NCI-H774 (cell line): ENCODE measurements at regions not wholly inside any gene's neighbourhood (a gene's known extent, or its start where the extent isn't known, plus 50 kb on each side); places are given as distances from the start of the nearest gene placed in this dataset.
A peak's percentile ranks its signal among the peaks of the same experiment; 100 is the strongest.
"Not testable (repeated sequence)": the region's sequence is repeated elsewhere in the genome, so short reads cannot be mapped to it uniquely, and the experiment has no call there.

Experiments
- DNase-seq: peaks from one replicate; lab custom pipeline; 2025; lab: John Stamatoyannopoulos, UW

DNA sequence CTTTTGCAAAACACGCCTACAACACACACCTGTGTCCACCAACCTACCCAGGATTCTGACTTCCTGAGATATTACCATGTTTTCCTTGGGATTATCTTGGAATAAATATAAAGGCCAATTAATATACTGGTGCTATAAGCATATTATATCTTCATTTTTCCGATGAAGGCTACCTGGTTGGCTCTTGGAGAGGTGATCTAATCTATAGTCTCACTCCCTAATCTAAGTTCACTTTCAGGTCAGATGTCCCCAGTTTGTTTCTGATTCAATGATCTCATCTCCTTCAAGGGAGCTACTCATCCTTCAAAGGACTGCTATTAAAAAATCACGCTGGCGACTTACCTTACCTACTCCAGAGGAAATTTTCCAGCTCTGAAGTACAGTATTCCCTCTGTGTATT lies 517.5 kb downstream of the KLF5 start:
- no peak for DNase-seq

DNA sequence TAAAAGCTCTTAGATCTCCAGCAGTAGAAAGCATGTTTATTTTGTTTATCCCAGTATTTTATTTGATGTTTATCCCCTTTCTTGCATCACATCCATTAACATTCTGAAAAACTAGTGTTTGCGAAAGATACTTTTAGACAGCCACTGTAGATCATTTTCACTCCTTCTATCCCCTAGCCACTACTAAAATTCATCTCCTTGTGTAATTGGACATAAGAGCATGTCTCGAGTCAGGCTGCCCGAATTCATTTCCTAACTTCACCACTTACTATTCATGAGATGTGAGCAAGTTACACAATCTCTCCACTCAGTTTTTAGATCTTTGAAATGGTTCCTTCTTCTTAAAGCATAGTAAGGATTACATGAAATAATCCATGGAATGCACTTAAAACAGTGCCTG lies 514.0 kb downstream of the KLF5 start:
- DNase-seq = no peak

DNA sequence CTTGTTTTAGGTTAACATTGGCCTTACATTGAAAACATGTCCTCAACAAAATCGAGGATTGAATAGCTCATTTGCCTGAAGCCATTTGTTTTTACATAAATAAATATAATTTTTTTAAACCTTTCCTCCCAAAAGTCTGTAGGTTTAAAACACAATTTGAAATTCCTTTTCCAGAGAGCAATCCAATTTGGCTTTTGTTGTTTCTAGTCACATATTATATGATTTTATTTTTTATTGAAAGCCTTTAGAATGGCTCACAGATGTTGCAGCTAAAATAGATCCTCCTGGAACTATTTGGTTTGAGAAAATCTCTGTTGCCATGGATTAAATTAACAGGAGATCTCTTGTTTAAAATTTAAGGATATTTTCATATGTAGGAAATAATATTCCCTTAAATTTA lies 512.6 kb downstream of the KLF5 start:
- no peak for DNase-seq

DNA sequence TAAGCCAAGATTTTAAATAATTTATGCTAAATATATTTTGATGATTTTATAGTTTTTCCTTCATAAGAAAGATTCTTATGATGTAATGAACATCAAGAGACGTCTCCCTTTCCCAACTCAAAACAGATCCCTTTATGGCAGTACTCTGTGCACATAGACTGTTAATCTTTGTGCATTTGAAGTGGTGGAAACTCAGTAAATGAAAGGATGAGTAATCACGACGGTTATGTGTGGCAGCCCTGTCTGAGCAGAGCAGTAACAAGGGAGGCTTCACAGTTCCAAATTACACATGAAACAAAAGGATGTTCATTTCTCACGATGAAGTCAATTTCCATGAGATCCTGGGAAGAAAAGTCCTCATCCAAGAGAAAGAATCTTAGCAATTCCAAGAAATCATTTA lies 498.1 kb downstream of the KLF5 start:
- DNase-seq = no peak

DNA sequence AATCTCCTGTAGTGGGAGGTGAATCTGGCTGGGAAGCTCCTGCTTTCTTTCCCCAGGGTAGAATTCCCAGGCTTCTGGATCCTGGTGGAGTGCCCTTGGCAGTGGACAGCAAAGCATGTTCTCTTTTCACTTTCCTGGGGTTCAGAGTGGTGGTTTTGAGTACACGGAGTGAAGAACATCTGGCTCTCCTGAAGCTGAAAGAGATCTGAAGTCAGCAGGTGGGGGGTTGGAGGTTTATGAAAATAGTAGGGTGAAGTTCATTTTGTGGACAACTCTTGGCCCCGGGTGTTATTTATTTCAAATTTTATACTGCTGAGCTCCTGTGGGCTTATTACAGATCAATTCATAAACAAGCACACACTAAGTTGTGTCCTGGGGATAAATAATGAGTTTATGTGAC lies 497.3 kb downstream of the KLF5 start:
- no peak for DNase-seq

DNA sequence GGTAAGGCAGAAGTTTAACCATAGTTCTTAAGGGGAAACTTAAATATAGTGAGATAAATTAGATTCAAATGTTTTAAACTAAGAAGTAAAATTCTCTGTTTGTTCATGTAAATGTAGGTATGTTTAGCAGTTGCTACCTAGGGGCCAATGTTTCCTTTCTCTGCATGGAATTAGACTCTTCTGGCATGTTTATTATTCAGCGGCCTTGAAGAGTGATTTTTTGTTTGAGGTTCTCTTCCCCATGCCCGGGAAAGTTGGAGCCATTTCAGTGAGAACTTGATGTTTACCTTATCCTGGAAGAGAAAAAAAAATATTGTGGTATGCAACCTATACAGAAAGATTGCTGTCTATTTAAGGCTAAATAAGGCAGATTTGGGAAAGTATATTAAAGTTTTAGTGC lies 492.9 kb downstream of the KLF5 start:
- no peak for DNase-seq

DNA sequence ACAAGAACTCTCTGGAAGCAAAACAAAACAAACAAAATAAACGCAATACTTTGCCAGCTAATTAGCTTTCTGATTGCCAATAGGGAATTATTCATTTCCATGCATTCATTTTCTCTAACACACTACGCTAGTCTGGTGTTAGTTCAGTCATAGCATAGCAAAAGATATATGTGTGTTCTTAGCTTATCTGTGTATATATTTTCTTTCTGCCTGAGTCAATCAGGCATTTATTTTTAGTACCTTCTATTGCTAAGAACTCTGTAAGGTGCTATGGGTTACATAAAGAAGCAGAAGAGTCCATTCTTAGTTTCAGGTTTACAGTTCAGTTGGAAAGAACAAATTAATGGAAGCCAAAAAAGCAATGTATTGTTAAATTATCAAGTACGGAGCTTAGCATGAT lies 490.9 kb downstream of the KLF5 start:
- DNase-seq = no peak

DNA sequence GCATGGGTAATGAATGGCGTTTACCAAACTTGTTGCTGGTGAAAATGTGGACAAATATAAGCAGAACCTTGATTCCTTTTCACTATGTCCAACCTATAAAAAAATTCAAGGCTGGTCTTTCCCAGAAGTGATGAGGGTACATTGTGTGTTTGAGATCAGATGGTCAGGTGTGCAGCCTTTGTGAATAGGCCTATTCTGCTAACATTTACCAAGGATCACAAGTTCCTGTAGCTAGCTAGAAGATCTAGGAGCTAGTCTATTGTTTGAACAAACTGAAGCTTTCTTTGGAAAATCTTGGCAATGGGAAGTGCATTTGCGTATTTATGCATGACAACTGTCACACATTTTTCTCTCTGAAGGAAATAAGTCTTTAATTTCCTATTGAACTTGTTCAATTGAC lies 489.6 kb downstream of the KLF5 start:
- DNase-seq = no peak

DNA sequence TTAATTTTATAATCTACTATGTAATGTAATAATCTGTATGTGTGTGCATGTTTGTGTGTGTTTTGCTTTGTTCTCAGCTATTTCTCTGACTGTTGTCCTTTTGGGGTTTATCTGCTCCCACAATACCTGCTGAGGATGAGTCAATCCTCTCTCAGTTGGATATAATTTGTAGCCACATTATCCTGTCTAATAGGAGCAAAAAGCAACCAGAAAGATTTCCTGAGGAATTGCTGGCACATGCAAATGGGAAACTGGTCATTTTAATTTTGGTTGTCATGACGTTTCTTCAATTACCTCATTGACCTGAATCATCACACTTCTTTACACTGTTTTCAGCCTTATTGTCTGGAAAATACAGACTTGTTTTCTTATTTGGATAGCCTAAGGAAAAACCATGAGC lies 488.4 kb downstream of the KLF5 start:
- no peak for DNase-seq

DNA sequence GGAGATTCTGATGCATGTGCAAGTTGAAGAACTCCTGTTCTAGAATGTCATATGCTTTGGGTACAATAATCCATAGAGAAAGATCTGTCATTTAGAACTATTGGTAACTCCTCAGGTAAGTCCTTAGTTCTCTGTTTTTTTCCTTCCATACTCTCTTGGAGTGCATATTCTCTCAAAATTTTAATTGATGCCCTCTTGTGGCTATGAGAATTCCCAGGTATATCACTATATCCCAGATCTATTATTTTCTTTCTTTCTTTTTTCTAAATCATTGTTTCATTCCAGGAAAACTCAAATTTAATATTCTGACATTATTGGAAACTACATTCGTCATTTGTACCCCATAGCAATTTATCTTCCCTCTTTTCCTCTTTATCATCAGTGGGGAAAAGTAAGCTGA lies 485.4 kb downstream of the KLF5 start:
- no peak for DNase-seq

DNA sequence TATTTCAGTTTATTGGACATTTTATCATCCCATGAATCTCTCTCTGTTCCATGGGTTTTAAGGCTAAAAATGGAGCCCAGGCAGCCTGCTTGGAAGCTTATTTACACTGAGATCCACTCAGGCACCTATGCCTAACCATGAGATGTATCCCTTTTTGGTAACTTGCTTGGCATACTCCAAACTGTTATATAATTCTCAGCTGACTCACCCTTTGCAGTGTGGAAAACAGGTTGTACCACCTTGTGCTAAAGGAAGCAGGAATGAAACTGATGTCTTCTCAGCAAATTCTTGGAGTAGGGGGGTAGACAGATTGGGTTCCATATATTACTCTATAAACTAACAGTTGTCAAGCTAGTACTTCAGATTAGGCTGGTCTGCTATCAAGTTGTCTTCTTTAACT lies 483.6 kb downstream of the KLF5 start:
- no peak for DNase-seq

DNA sequence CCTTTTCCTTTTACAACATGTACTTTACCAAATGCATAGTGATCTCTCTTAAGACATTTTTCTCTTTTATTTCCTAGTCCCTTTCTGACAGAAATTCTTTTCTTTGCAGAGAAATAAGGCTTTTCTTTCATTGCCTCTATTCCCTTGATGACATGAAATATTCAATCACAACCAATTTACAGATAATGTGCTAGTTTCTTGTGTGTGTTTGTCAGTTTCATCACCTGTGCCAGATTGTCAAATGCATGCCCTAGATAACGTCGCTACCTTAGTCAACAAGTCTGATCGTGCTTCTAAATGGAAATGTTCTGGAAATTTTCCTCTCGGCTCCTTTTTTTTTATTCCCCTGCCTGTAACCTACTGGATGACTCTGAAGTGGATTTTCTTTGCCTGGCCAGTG lies 478.1 kb downstream of the KLF5 start:
- DNase-seq = no peak

DNA sequence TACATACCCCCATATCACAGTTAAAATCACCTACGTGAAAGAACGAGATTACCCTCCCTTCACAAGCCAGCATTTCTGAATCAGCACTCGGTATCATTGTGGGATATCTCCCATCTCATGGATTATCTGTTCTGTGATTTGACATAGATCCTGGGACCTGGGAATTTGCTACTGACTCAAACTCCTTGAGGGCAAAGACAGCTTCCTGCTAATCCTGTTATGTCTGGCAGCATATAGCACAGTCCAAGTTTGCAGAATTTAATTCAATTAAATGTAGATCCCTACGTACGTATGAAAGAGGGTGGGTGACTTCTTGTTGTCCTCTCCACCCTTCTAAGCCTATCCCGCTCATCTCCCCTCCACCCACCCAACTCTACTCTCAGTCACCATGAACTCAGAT lies 476.5 kb downstream of the KLF5 start:
- DNase-seq = no peak

DNA sequence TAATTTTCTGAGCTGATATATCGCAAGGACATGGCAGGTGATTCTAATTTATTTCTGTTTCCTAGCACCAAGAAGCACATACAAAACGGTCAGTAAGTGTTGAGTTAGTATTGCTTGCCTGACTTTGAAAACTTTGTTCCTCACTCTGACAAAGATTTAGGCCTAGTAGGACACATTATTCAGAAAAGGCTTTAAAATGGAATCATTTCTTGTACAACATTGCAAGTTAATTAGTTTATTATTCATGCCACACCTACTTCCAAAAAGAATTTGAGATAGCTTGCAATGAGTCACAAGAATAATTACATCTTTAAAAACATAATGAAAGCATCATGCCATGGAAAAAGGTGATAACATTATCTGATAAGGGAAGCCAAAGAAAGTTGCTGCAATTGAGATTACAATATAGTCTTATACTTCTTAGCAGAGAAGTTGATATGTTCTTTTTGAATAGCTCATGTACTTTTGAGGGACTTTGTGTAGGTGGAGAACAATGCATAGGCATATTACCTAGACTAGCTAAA lies 474.2 kb downstream of the KLF5 start:
- DNase-seq = no peak

DNA sequence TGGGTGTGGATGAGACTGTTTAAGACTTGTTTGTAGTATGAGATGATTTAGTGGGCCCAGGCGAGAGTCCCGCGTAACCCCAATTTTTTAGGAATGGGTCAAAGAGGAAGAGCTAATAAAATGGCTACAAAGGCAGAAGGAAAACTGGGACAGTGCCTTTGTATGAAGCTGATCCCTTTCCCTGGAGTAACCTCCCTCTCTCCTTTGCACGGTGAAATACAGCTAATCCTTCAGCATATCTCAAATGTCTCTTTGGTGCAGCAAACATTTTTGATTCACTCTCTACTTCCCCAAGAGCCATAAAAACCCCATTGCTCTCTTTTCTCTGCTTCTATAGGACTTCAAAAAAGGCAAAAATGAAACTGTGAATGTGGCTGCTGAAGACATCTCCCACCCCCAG lies 473.8 kb downstream of the KLF5 start:
- no peak for DNase-seq

DNA sequence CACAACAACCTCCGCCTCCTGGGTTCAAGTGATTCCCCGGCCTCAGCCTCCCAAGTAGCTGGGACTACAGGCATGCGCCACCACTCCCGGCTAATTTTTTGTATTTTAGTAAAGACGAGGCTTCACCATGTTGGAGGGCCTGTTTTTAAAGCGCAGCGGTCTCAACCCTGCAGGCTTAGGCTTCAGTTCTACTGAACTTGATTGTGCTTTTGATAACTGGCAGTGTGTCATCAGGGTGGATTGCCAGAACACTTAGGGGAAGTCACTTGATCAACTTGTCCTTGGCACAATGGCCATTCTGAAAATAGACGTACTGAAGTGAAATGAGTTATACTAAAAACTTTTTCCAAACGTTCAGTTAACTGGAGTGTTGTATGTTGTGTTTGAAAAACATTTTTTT lies 472.2 kb downstream of the KLF5 start:
- no peak for DNase-seq

DNA sequence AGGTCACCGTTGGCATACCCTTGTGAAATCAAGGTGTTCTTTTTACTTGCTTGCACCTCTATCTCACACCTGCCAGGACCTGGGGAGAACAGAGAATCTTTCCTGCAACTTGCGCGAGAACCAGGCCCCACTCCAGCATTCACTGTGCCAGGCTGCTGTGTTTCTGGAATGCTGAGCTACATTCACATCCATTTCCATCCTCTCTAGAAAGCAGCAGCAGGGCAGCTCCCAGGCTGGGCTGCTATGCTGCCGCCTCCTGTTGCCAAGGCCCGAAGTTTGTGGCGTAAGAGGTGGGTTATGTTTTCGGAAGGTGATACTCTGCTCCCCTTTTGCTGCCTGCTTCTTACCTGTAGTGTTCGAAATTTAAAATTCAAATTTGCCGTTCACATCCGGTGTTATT lies 464.1 kb downstream of the KLF5 start:
- DNase-seq = no peak

DNA sequence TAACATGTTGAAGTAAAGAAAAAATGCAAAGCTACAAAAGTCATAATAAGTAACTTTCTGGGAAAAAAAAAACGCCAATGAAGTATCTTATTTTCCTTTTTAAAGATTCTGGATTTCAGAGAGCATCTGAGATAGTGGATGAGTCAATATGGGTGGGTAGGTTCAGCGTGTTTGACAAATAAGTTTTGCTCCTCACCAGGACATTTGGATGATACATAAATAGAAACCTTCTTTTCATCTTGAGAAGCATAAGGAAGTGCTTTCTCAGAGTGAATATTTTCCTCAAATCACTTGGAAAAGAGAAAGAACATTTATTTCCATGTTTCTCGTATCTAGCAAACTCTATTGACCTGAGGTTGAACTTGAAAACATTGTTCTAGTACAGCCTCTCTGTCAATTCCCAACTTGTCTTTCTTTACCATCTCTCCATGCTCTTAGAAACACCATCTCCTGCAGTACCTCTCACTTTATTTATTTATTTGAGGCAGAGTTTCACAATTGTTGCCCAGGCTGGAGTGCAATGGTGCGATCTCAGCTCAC lies 463.2 kb downstream of the KLF5 start:
- no peak for DNase-seq

DNA sequence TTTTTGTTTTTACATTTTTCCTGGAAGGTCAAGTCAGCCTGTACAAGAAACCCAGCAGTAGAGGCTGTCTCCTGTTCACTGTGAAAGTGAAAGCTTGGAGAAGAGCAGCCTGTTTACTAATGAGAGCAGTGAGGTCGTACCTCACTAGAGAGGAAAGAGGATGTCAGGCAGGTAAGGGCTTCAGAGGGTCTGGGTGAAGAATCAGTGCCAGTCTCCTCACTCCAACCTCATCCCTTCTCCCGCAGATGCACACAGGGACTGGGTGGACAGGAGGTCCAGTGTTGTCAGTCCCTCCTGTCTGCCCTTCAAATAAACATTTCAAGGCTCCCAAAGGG lies 462.5 kb downstream of the KLF5 start:
- DNase-seq = no peak

DNA sequence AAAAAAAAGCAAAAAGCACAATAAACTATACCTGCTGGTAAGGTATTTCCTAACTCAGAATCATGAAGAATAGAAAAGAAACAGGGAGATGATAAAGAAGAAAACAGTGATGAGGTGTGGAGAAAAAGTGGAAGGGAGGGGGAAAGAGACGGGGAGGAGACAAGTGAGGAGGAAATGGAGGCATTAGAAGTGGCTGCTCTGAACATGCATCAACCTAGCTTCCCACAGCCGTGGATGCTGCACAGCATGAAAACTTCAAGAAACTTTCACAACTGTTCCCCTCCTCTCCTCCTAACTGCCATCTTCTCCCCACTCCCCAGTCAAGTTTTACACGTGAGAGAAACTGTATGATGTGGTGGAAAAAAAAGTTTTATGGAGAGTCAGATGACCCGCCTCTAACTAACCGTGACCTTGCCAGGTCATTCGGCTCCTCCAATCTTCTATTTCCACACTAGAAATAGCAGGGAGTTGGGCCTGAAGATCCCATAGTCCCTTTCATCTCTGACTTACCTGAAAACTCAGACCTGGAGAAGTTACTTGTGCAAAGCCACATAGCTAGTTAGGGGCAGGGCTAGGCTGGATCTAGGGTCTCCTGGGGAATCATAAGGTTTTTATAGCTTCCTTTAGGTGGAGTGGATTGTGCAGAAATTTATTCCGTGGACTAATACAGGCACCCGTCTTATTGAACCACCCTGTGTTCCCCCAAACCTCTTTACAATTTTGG lies 461.9 kb downstream of the KLF5 start:
- no peak for DNase-seq

DNA sequence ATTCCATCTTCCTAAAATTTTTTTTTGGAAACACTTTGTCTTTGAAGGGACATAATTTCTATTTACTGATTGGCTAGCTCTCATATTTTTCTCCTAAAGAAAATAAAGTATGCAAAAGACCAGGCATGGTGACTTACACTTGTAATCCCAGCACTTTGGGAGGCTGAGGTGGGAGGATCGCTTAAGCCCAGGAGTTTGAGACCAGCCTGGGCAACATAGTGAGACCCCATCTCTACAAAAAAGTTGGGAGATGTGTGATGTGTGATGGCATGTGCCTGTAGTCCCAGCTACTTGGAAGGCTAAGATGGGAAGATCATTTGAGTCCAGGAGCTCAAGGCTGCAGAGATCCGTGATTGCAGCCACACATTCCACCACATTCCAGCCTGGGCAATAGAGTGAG lies 461.3 kb downstream of the KLF5 start:
- DNase-seq = not testable (repeated sequence)

DNA sequence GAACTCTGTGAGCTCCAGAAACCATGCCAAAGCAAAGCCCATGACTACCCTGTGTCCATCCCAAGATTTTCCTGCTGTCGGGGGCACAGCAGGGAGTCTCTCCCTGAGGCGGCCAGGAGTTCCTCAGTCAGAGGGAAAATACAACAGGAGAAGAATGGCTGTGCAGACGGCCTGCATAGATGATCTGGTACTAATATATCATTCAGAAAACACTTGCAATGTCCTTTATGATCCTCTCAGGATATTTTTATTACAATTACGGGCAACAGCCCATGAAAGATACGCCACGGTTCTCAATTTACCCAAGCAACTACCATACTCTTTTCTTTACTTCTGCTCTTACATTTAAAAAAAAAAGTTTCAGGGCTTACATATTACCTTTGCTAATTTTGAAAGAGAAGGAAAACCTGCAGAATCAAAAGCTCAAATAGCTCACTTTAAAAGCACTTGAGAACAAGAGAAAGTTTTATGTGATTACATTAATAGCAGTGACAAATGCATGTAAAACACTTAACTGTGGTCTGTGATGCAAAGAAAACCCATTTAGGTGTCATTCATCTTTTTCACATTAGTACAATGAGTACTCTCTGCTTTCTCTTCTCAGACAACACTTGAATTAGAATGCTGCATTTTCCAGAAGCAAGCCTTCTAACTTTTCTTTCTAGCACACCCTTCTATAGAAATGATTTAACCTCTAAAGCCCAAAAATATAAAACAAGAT lies 460.8 kb downstream of the KLF5 start:
- DNase-seq = peak; percentile 5

DNA sequence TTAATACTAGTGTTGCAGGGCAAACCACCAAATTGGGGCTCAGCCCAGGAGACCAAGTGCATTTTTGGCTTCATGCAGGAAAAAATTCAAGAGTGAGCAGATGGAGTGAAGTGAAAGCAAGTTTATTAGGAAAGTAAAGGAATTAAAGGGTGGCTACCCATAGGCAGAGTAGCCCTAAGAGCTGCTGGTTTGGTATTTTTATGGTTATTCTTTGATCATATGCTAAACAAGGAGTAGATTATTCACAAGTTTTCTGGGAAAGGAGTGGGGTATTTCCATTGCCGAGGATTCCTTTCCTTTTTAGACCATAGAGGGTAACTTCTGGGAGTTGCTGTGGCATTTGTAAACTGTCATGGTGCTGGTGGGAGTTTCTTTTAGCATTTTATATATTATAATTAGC lies 459.0 kb downstream of the KLF5 start:
- DNase-seq = no peak

DNA sequence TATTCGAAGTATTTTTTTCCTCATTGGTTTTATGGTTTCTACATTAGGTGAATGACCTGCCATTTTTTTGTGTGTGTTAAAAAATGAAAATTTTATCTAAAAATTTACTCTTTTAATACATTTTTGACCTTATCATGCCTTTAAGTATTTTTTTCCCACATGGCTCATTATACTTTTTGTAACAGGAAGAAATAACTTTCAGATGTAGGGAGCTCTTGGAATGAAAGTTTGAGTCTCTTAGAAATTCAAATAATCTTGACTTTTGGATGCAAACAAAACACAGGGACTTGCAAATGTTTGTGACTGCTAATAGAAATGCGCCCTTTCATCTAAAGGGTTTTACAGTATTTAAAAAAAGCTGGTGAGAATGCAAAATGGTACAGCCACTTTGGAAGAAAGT lies 457.9 kb downstream of the KLF5 start:
- DNase-seq = no peak
